ENCODE measurements at regions not wholly inside any gene's neighbourhood (a gene's known extent, or its start where the extent isn't known, plus 50 kb on each side); places are given as distances from the start of the nearest gene placed in this dataset.

DNA sequence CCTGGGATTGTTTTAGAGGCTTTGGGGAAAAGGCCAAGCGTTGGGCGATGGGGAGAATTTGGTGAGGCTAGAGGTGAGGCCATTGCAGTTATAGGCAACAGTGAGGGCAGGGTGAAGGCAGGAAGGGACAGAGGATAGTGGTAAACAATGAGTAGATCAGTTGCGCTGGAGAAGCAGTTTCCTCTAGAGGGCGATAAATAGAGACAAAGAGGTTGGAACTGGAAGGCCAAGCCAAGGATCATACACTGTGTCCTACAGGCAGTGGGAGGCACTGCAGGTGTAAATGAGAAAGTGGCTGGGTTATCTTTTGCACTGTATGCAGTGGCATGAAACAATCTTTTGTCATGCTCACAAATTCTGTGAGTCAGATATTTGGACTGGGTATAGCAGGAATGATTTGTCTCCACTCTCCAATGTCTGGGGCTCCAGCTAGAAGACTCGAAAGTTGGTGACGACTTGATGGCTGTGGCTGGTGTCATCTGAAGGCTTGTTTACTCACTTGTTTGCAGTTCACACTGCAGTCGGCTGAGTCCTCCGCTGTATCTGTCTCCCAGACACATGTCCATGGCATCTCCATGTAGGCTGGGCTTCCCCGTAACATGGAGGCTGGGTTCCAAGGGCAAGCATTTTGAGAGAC, 82.1 kb downstream of the TNP1 start:
- TF ChIP-seq, protein P1, sequence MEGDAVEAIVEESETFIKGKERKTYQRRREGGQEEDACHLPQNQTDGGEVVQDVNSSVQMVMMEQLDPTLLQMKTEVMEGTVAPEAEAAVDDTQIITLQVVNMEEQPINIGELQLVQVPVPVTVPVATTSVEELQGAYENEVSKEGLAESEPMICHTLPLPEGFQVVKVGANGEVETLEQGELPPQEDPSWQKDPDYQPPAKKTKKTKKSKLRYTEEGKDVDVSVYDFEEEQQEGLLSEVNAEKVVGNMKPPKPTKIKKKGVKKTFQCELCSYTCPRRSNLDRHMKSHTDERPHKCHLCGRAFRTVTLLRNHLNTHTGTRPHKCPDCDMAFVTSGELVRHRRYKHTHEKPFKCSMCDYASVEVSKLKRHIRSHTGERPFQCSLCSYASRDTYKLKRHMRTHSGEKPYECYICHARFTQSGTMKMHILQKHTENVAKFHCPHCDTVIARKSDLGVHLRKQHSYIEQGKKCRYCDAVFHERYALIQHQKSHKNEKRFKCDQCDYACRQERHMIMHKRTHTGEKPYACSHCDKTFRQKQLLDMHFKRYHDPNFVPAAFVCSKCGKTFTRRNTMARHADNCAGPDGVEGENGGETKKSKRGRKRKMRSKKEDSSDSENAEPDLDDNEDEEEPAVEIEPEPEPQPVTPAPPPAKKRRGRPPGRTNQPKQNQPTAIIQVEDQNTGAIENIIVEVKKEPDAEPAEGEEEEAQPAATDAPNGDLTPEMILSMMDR (IDR thresholded peaks at IDR 0.05) = peak; percentile 40 to 69 (median 68)
- no peak for TF ChIP-seq POLR2A (IDR thresholded peaks at IDR 0.05)
- 91 to 92% methylated on average over 9 of the region's 9 CpGs for WGBS, 2 donors
- no peaks in the 10 kb centered on the region for H3K9me3 ChIP-seq
- intact Hi-C loops (cut with DNase I; ENCODE audit: low total_unique reads) = no loop called here
- peak; percentile 70 for DNase-seq
- no peaks in the 10 kb centered on the region for H3K4me1 ChIP-seq
- no peak overlapping the region for H3K27ac ChIP-seq
- H3K4me3 ChIP-seq = no peak overlapping the region
- no peaks in the 10 kb centered on the region for H3K36me3 ChIP-seq (ENCODE audit: low read depth, missing control alignments)
- H3K27me3 ChIP-seq = no peaks in the 10 kb centered on the region

DNA sequence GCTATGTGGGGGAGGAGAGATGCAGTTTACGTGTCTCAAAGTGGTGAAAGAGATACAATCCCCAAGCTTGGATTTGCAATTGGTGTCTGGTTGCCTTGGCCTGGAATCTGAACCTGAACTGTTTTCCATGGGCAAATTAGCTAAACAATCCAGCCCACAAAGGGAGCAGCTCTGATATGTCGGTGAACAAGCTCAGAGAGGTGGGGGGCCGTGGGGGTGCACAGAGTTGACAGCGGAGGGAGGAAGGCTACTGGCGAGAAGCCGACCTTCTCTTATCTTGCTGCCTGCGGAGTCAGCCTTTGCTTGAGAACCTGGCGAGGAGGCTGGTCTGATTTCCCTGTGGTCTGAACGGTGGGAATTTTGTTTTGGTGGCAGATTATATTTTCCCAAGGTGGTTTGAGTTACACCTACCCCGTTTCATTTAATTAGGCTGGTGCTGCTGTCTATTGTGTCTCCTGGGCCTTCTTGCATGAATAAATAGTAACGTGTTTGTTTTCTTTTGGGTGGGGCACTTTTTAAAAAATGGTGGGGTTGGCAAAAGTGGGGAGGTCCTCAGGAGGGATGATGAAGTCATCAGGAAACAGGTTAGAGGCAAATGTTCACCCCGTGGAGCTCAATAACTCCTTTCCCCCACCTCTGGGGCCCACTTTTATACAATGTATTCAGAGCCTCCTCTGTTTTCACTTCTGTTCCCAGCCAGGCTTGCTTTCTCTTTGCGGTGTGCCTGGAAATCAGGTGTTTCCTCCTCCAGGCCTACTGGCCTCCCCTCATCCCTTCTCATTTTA, 80.9 kb upstream of the IGFBP5 start:
- DNase-seq = no peak
- H3K27ac ChIP-seq = no peak overlapping the region

DNA sequence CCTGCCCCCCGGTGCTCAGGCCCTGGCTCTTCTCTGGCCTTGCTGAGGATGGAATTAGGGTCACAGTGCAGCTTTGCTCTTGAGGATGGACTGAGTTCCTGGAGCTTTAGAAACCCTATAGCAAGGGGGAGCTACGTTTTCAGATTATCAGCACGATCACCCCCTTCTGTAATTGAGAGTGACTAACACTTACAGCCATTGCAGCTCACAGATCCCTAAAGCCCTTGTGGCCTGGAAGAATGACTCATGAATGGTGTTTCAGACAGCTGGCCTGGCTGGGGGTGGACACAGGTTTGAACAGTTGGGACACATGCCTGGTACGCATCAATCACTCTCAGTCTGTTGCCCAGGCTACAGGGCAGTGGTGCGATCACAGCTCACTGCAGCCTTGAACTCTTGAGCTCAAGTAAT, 79.7 kb upstream of the IGFBP5 start:
- 87 to 92% methylated on average over 5 of the region's 5 CpGs for WGBS, 2 donors
- Histone ChIP-seq H3K9me3 (no peaks in the 10 kb centered on the region), H3K27ac (no peak overlapping the region), H3K36me3 (ENCODE audit: low read depth, missing control alignments) (no peaks in the 10 kb centered on the region), H3K4me3 (no peak overlapping the region), H3K27me3 (no peaks in the 10 kb centered on the region), H3K4me1 (no peaks in the 10 kb centered on the region)
- TF ChIP-seq, protein P1 (IDR thresholded peaks at IDR 0.05) = no peak
- intact Hi-C loops (cut with DNase I; ENCODE audit: low total_unique reads) = no loop called here
- no peak for DNase-seq

More for the DNA sequence above, 80.9 kb upstream of the IGFBP5 start:
- H3K4me3 ChIP-seq = no peak overlapping the region
- H3K9me3 ChIP-seq = no peaks in the 10 kb centered on the region
- no peaks in the 10 kb centered on the region for H3K36me3 ChIP-seq (ENCODE audit: low read depth, missing control alignments)
- no peaks in the 10 kb centered on the region for H3K27me3 ChIP-seq
- TF ChIP-seq, protein P1 (IDR thresholded peaks at IDR 0.05) = no peak
- no peak for TF ChIP-seq POLR2A (IDR thresholded peaks at IDR 0.05)
- WGBS, 2 donors = 61 to 69% methylated on average over 13 of the region's 13 CpGs
- intact Hi-C loops (cut with DNase I; ENCODE audit: low total_unique reads) = no loop called here
- no peaks in the 10 kb centered on the region for H3K4me1 ChIP-seq

DNA sequence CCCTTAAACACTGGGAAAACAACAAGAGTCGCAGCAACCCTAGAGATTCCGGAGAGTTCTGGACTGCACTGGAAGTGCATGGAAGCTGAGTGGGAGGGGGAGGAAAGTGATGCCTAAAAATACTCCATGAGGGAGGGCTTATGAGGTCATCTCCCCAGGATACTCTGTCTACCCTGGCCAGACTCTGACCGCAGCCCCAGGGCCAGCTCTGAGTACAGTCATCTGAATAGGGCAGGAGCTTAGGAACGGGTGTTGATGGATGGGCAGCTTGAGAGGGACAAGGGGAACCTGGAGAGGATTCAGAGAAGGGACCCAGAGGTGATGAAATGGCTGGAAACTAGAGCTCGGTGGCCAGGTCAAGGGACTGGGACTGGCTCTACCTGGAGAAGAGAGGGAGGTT, 79.3 kb upstream of the IGFBP5 start:
- no peaks in the 10 kb centered on the region for H3K36me3 ChIP-seq (ENCODE audit: low read depth, missing control alignments)
- intact Hi-C loops (cut with DNase I; ENCODE audit: low total_unique reads) = no loop called here
- 80 to 92% methylated on average over 5 of the region's 5 CpGs for WGBS, 2 donors
- no peak overlapping the region for H3K4me3 ChIP-seq
- no peaks in the 10 kb centered on the region for H3K4me1 ChIP-seq
- H3K27ac ChIP-seq = no peak overlapping the region
- no peaks in the 10 kb centered on the region for H3K9me3 ChIP-seq
- no peak for TF ChIP-seq POLR2A (IDR thresholded peaks at IDR 0.05)
- TF ChIP-seq, protein P1 (IDR thresholded peaks at IDR 0.05) = no peak
- no peak for DNase-seq
- no peaks in the 10 kb centered on the region for H3K27me3 ChIP-seq

Data from testis (tissue), 2 donors.